ENCODE measurements at regions not wholly inside any gene's neighbourhood (a gene's known extent, or its start where the extent isn't known, plus 50 kb on each side); places are given as distances from the start of the nearest gene placed in this dataset.

DNA sequence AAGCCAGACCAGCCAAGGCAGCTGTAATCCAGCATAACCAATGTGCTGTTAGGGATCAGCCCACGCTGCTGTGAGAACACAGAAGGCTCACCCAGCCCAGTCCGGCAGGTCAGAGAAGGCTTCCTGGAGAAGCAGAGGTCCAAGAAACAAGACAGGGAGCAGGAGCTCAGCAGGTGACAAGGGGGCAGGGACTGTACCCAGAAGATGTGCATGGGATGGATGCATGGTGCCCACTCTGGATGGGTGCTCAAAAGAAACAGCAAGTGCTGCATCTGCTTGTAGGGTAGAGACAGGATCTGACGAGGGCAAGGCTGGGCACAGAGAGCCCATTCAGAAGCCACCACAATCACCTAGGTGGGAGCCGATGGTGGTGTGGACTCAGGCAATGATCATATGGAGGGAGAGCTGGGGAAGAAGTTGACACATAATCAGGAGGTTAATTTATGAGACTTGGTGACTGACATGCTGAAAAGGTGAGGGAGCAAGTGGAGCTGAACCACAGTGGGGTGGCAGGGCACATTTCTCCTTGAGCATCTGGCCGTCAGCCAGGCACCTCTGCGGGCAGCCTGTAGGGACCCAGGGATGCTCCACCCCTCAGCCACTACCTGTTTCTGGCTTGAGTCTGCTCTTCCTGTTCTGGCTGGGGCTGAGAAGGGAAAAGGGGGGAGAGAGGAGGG, 102.3 kb upstream of the DRD2 start:
- no peak overlapping the region for H3K27ac Mint-ChIP-seq

DNA sequence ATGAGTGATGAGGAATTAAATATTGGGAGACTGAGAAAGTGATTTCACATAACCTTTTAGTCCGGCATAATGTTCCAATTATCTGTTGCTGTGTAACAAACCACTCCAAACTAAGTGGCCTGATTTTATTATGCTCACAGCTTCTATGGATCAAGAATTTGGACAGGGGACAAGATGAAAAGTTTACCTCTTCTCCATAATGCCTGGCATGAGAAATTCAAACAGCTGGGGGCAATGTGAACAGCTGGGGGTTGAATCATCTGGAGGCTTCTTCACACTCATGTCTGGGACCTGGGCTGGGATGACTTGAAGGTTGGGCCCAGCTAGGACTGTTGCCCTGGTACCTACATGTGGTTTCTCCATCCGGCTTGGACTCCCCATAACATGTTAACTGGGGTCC, 99.4 kb upstream of the DRD2 start:
- H3K27ac Mint-ChIP-seq = no peak overlapping the region
- no peak overlapping the region for H3K9ac ChIP-seq
- TF ChIP-seq EZH2phosphoT487 (IDR thresholded peaks at IDR 0.05) = no peak
- H3K4me1 Mint-ChIP-seq = peaks cover 42% of the 10 kb centered on the region
- H3F3A ChIP-seq (ENCODE audit: low read depth) = peaks cover 19% of the 10 kb centered on the region
- H3K27me3 ChIP-seq = no peaks in the 10 kb centered on the region
- DNase-seq (ENCODE audit: low spot score) = no peak
- no peaks in the 10 kb centered on the region for H3K79me2 ChIP-seq (ENCODE audit: low read depth)
- no peaks in the 10 kb centered on the region for H4K20me1 ChIP-seq (ENCODE audit: low read depth)
- H3K4me2 ChIP-seq = peak overlapping the region; percentile 28
- no peak overlapping the region for H3K4me3 ChIP-seq
- no peak overlapping the region for H3K4me3 Mint-ChIP-seq
- no peak overlapping the region for H2AFZ ChIP-seq (replicated peaks)
- H3K9me3 ChIP-seq (ENCODE audit: low read depth) = no peaks in the 10 kb centered on the region
- peaks cover 7% of the 10 kb centered on the region for H3K27me3 Mint-ChIP-seq (ENCODE audit: insufficient read depth, low read depth)
- peaks cover 68% of the 10 kb centered on the region for H3K4me1 ChIP-seq
- H3K36me3 ChIP-seq = no peaks in the 10 kb centered on the region
- H3K27ac ChIP-seq = no peak overlapping the region
- no peaks in the 10 kb centered on the region for H3K9me3 Mint-ChIP-seq
- no peaks in the 10 kb centered on the region for H3K36me3 Mint-ChIP-seq

More for the DNA sequence above, 102.3 kb upstream of the DRD2 start:
- H3K27me3 Mint-ChIP-seq (ENCODE audit: insufficient read depth, low read depth) = peaks cover 10% of the 10 kb centered on the region
- no peak overlapping the region for H3K9ac ChIP-seq
- H3K79me2 ChIP-seq (ENCODE audit: low read depth) = no peaks in the 10 kb centered on the region
- no peaks in the 10 kb centered on the region for H3K9me3 Mint-ChIP-seq
- no peaks in the 10 kb centered on the region for H4K20me1 ChIP-seq (ENCODE audit: low read depth)
- peak overlapping the region; percentile 8 for H3K4me2 ChIP-seq
- peak overlapping the region; percentile 62 for H3K4me3 Mint-ChIP-seq
- H3K36me3 Mint-ChIP-seq = no peaks in the 10 kb centered on the region
- TF ChIP-seq, protein P1, sequence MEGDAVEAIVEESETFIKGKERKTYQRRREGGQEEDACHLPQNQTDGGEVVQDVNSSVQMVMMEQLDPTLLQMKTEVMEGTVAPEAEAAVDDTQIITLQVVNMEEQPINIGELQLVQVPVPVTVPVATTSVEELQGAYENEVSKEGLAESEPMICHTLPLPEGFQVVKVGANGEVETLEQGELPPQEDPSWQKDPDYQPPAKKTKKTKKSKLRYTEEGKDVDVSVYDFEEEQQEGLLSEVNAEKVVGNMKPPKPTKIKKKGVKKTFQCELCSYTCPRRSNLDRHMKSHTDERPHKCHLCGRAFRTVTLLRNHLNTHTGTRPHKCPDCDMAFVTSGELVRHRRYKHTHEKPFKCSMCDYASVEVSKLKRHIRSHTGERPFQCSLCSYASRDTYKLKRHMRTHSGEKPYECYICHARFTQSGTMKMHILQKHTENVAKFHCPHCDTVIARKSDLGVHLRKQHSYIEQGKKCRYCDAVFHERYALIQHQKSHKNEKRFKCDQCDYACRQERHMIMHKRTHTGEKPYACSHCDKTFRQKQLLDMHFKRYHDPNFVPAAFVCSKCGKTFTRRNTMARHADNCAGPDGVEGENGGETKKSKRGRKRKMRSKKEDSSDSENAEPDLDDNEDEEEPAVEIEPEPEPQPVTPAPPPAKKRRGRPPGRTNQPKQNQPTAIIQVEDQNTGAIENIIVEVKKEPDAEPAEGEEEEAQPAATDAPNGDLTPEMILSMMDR (IDR thresholded peaks at IDR 0.05) = no peak
- TF ChIP-seq EZH2phosphoT487 (IDR thresholded peaks at IDR 0.05) = no peak
- TF ChIP-seq EZH2 (IDR thresholded peaks at IDR 0.05) = no peak
- no peak for DNase-seq (ENCODE audit: low spot score)
- H3K4me1 ChIP-seq = peaks cover 57% of the 10 kb centered on the region
- no peaks in the 10 kb centered on the region for H3K27me3 ChIP-seq
- H3K4me1 Mint-ChIP-seq = peaks cover 46% of the 10 kb centered on the region
- H3K9me3 ChIP-seq (ENCODE audit: low read depth) = no peaks in the 10 kb centered on the region
- H3K36me3 ChIP-seq = no peaks in the 10 kb centered on the region
- H3K27ac ChIP-seq = no peak overlapping the region
- no peak overlapping the region for H3K4me3 ChIP-seq
- H2AFZ ChIP-seq (replicated peaks) = no peak overlapping the region
- H3F3A ChIP-seq (ENCODE audit: low read depth) = peaks cover 22% of the 10 kb centered on the region

DNA sequence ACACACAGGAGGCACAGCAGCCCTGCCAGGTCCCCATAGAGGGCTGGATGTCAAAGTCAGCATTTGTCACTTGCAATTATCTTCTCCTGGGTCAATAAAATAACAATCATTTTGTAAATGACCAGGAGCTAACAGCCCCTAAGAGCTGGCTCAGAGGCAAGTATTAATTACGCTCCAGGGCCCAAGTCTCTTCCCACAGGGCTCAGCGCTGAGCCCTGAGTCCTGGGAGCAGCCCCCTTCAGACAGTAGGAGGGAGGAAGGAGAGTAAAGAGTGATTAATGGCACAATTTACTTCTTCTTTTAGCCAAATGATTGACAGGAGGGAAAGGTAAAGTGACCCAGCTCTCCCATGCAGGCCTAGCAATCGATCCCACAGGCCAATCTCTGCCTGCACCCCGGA, 99.0 kb upstream of the DRD2 start:
- peaks cover 15% of the 10 kb centered on the region for H3F3A ChIP-seq (ENCODE audit: low read depth)
- Mint-ChIP-seq H3K36me3 (no peaks in the 10 kb centered on the region), H3K9me3 (no peaks in the 10 kb centered on the region), H3K4me3 (no peak overlapping the region), H3K4me1 (peaks cover 42% of the 10 kb centered on the region), H3K27ac (no peak overlapping the region), H3K27me3 (ENCODE audit: insufficient read depth, low read depth) (peaks cover 5% of the 10 kb centered on the region)
- H4K20me1 ChIP-seq (ENCODE audit: low read depth) = no peaks in the 10 kb centered on the region
- H3K9me3 ChIP-seq (ENCODE audit: low read depth) = no peaks in the 10 kb centered on the region
- H2AFZ ChIP-seq (replicated peaks) = no peak overlapping the region
- no peaks in the 10 kb centered on the region for H3K79me2 ChIP-seq (ENCODE audit: low read depth)
- H3K4me1 ChIP-seq = peaks cover 67% of the 10 kb centered on the region
- no peak overlapping the region for H3K4me3 ChIP-seq
- no peak overlapping the region for H3K9ac ChIP-seq
- H3K27me3 ChIP-seq = no peaks in the 10 kb centered on the region
- H3K4me2 ChIP-seq = peak overlapping the region; percentile 28
- TF ChIP-seq, protein P1 (IDR thresholded peaks at IDR 0.05) = no peak
- TF ChIP-seq EZH2phosphoT487 (IDR thresholded peaks at IDR 0.05) = no peak
- TF ChIP-seq EZH2 (IDR thresholded peaks at IDR 0.05) = no peak
- DNase-seq (ENCODE audit: low spot score) = peak; percentile 69
- no peak overlapping the region for H3K27ac ChIP-seq
- no peaks in the 10 kb centered on the region for H3K36me3 ChIP-seq

DNA sequence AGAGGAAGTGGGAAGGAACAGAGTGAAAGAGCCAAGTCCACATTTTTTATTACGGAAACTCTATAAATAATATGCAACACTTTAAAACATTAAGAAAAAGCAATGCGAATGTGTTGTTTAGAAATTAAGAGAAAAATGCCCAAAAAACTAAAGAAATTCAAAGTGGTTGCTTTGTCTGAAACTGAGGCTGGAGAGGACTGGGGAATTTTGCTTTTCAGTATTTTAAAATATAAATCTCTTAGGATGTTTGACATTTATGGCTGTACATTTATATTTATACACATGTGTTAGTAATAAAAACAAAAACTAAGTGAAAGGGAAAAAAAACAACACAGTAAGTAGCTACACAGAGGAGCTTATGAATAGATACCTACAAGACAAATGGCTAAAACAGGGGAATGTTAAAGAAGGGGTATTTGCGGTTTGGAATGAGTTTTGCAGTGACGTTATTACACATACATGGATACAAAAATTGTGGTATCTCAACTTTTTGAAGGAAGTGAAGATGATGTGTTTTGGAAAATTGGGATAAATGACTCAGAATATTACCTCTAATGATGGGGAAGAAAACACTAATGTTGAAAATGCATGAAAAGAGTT, 97.0 kb upstream of the DRD2 start:
- Histone ChIP-seq H3K4me1 (peaks cover 67% of the 10 kb centered on the region), H3F3A (ENCODE audit: low read depth) (no peaks in the 10 kb centered on the region), H3K4me3 (no peak overlapping the region), H3K9ac (no peak overlapping the region), H3K27me3 (no peaks in the 10 kb centered on the region), H3K4me2 (peak overlapping the region; percentile 40), H4K20me1 (ENCODE audit: low read depth) (no peaks in the 10 kb centered on the region), H2AFZ (replicated peaks) (no peak overlapping the region), H3K36me3 (no peaks in the 10 kb centered on the region), H3K27ac (no peak overlapping the region), H3K79me2 (ENCODE audit: low read depth) (no peaks in the 10 kb centered on the region), H3K9me3 (ENCODE audit: low read depth) (no peaks in the 10 kb centered on the region)
- no peaks in the 10 kb centered on the region for H3K36me3 Mint-ChIP-seq
- H3K27me3 Mint-ChIP-seq (ENCODE audit: insufficient read depth, low read depth) = peaks cover 3% of the 10 kb centered on the region
- no peak overlapping the region for H3K27ac Mint-ChIP-seq
- no peak overlapping the region for H3K4me3 Mint-ChIP-seq
- H3K9me3 Mint-ChIP-seq = no peaks in the 10 kb centered on the region
- TF ChIP-seq, protein P1 (IDR thresholded peaks at IDR 0.05) = no peak
- no peak for TF ChIP-seq EZH2phosphoT487 (IDR thresholded peaks at IDR 0.05)
- no peak for TF ChIP-seq EZH2 (IDR thresholded peaks at IDR 0.05)
- H3K4me1 Mint-ChIP-seq = peaks cover 36% of the 10 kb centered on the region
- DNase-seq (ENCODE audit: low spot score) = no peak

Measured in neural progenitor cell (in vitro differentiated cells).